HepG2 (cell line): ENCODE measurements at regions not wholly inside any gene's neighbourhood (a gene's known extent, or its start where the extent isn't known, plus 50 kb on each side); places are given as distances from the start of the nearest gene placed in this dataset.

Experiments
- ZNF317 ChIP-seq: sonication (generic); formaldehyde crosslinking; IDR thresholded peaks from 2 replicates; pipeline ENCODE4 v1.5.0; 2020; ENCODE audit warnings: mild to moderate bottlenecking, missing genetic modification reagents
- TF ChIP-seq, protein P1 (sequence below): sonication (generic); formaldehyde crosslinking; conservative IDR thresholded peaks from 2 replicates; pipeline ENCODE4 v1.4.0; 2020; ENCODE audit warnings: missing genetic modification reagents

DNA sequence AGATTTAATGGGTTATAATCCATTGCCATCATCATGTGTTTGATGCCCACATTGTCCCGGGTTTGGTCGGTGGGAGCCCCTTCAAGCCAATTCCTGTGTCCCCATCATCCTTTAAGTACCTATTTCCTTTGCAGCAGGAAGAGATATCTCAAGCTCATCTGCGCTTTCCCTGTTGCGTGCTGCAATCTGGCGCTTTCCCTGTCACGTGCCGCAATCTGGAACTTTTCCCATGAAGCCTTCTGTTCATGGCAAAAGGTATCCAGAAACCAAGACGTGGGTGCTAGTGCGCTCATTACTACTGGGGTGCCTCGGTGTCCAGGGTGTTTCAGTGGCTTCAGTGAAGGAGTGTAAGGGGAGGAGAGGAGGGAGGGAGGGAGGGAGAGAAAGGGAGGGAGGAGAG lies 174.6 kb upstream of the ZNF469 start:
- TF ChIP-seq ZNF317 (CRISPR knock-in tag): no peak
- TF ChIP-seq, protein P1, sequence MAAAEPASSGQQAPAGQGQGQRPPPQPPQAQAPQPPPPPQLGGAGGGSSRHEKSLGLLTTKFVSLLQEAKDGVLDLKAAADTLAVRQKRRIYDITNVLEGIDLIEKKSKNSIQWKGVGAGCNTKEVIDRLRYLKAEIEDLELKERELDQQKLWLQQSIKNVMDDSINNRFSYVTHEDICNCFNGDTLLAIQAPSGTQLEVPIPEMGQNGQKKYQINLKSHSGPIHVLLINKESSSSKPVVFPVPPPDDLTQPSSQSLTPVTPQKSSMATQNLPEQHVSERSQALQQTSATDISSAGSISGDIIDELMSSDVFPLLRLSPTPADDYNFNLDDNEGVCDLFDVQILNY (CRISPR knock-in tag): no peak
